WERI-Rb-1 (cell line): ENCODE measurements at regions not wholly inside any gene's neighbourhood (a gene's known extent, or its start where the extent isn't known, plus 50 kb on each side); places are given as distances from the start of the nearest gene placed in this dataset.

Experiments
- DNase-seq: peaks from one replicate; pipeline ENCODE4 v3.0.0-alpha.2; 2020
- H3K27ac ChIP-seq: fragments of 250-450 bp; sonication (Bioruptor Pico); 2 replicates; pipeline ENCODE4 v1.5.1; 2020; ENCODE audit warnings: mild to moderate bottlenecking, moderate library complexity
- H3K27me3 ChIP-seq: fragments of 250-450 bp; sonication (Bioruptor Pico); 2 replicates; pipeline ENCODE4 v1.5.1; 2021; ENCODE audit warnings: mild to moderate bottlenecking, low read depth, moderate library complexity; ENCODE audit not compliant: insufficient read depth, severe bottlenecking
- H3K36me3 ChIP-seq: fragments of 250-450 bp; sonication (Bioruptor Pico); 2 replicates; pipeline ENCODE4 v1.5.1; 2020; ENCODE audit warnings: mild to moderate bottlenecking, moderate library complexity
- H3K4me3 ChIP-seq: 2 replicates; pipeline ENCODE4 v1.5.1; 2011; ENCODE audit warnings: low read depth, mild to moderate bottlenecking, control low read depth, low read length
- H3K9me3 ChIP-seq: fragments of 250-450 bp; sonication (Bioruptor Pico); 2 replicates; pipeline ENCODE4 v1.5.1; 2021; ENCODE audit warnings: mild to moderate bottlenecking, moderate library complexity; ENCODE audit not compliant: severe bottlenecking
- CTCF ChIP-seq: IDR thresholded peaks from 2 replicates; pipeline ENCODE4 v1.5.1; 2011; ENCODE audit warnings: low read depth, mild to moderate bottlenecking, control low read depth, inconsistent platforms, low read length

GRCh38 chr13:88314496-88314895, 643.3 kb downstream of the SLITRK5 start:
- no peak for DNase-seq
- no peak for TF ChIP-seq CTCF

GRCh38 chr13:88329066-88329465, 657.9 kb downstream of the SLITRK5 start:
- DNase-seq = no peak
- Histone ChIP-seq H3K36me3 (no peaks in the 10 kb centered on the region), H3K27me3 (no peaks in the 10 kb centered on the region), H3K27ac (no peak overlapping the region), H3K9me3 (peaks cover 7% of the 10 kb centered on the region), H3K4me3 (no peak overlapping the region)
- TF ChIP-seq CTCF = no peak

More at GRCh38 chr13:88314496-88314895, 643.3 kb downstream of the SLITRK5 start:
- Histone ChIP-seq H3K9me3 (no peaks in the 10 kb centered on the region), H3K4me3 (no peak overlapping the region), H3K27ac (no peak overlapping the region), H3K36me3 (no peaks in the 10 kb centered on the region), H3K27me3 (no peaks in the 10 kb centered on the region)

- DNase-seq = peak; percentile 89
- Histone ChIP-seq H3K4me3 (no peak overlapping the region), H3K27ac (no peak overlapping the region), H3K9me3 (peaks cover 3% of the 10 kb centered on the region), H3K27me3 (no peaks in the 10 kb centered on the region), H3K36me3 (no peaks in the 10 kb centered on the region)
- no peak for TF ChIP-seq CTCF
Measured at GRCh38 chr13:88339271-88339741, 668.1 kb downstream of the SLITRK5 start.

GRCh38 chr13:88345171-88345847, 674.1 kb downstream of the SLITRK5 start:
- Histone ChIP-seq H3K27ac (no peak overlapping the region), H3K27me3 (no peaks in the 10 kb centered on the region), H3K36me3 (no peaks in the 10 kb centered on the region), H3K4me3 (no peak overlapping the region), H3K9me3 (peaks cover 3% of the 10 kb centered on the region)
- no peak for DNase-seq
- no peak for TF ChIP-seq CTCF

GRCh38 chr13:88360761-88361160, 689.6 kb downstream of the SLITRK5 start:
- Histone ChIP-seq H3K27me3 (no peaks in the 10 kb centered on the region), H3K36me3 (no peaks in the 10 kb centered on the region), H3K9me3 (no peaks in the 10 kb centered on the region), H3K27ac (no peak overlapping the region), H3K4me3 (no peak overlapping the region)
- DNase-seq = no peak
- TF ChIP-seq CTCF = no peak

- no peaks in the 10 kb centered on the region for H3K27me3 ChIP-seq
Measured at GRCh38 chr13:88369866-88370265, 698.7 kb downstream of the SLITRK5 start.

More at GRCh38 chr13:88369866-88370265, 698.7 kb downstream of the SLITRK5 start:
- Histone ChIP-seq H3K4me3 (no peak overlapping the region), H3K9me3 (no peaks in the 10 kb centered on the region), H3K36me3 (no peaks in the 10 kb centered on the region), H3K27ac (no peak overlapping the region)
- no peak for DNase-seq
- TF ChIP-seq CTCF = no peak
